ENCODE measurements at regions not wholly inside any gene's neighbourhood (a gene's known extent, or its start where the extent isn't known, plus 50 kb on each side); places are given as distances from the start of the nearest gene placed in this dataset.

DNA sequence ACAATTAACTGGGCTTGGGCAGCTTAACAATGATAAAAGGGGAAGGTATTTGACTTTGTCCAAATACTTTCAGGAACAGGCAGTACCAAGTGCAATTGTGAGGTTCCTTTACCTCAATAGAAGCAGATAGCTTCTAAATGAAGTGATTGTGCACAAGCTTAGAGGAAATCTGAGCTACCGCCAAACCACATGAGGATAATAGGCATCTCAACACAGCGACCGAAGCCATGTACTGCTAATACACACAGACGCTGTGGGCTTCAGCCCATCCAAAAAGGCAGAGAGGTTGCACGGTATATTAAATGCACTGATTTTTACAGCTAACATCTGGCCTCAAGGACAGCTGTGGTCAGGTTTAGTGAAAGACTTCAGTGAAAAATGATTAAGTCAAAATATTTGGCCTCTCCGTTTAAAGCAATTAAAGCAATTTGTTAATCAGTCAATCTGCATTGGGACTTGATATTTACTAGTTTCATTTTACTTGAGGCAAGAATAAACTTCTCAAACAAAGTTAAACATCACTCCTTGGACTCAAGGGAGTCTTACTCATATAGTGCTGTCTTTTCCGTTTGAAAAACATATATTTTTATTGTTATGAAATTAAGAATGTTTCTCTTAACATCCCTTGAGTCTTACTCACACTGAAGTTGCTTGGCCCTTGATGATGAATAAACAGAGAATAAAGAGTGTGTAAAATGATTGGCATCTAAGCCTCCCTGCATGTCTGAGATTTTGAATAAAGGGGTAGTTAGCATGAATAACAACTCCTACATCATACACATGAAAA lies 306.3 kb downstream of the C7orf25 start:
- TF ChIP-seq, protein P1, sequence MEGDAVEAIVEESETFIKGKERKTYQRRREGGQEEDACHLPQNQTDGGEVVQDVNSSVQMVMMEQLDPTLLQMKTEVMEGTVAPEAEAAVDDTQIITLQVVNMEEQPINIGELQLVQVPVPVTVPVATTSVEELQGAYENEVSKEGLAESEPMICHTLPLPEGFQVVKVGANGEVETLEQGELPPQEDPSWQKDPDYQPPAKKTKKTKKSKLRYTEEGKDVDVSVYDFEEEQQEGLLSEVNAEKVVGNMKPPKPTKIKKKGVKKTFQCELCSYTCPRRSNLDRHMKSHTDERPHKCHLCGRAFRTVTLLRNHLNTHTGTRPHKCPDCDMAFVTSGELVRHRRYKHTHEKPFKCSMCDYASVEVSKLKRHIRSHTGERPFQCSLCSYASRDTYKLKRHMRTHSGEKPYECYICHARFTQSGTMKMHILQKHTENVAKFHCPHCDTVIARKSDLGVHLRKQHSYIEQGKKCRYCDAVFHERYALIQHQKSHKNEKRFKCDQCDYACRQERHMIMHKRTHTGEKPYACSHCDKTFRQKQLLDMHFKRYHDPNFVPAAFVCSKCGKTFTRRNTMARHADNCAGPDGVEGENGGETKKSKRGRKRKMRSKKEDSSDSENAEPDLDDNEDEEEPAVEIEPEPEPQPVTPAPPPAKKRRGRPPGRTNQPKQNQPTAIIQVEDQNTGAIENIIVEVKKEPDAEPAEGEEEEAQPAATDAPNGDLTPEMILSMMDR (IDR thresholded peaks at IDR 0.05; ENCODE audit: insufficient read depth, low read depth, low read length), result no peak
- no peak for TF ChIP-seq EZH2 (IDR thresholded peaks at IDR 0.05; ENCODE audit: insufficient read depth, low read length)

All from astrocyte (in vitro differentiated cells and primary cell).